NCI-H82 treated with DMSO at 0.1 percent for 48 hours (cell line): ENCODE measurements at regions not wholly inside any gene's neighbourhood (a gene's known extent, or its start where the extent isn't known, plus 50 kb on each side); places are given as distances from the start of the nearest gene placed in this dataset.

Source experiments
- DNase-seq: peaks from one replicate; lab custom pipeline; 2025; ENCODE audit not compliant: unreplicated experiment; lab: John Stamatoyannopoulos, UW

- DNase-seq: no peak
Observed at GRCh38 chr16:74183601-74184360, 112.8 kb upstream of the PSMD7 start.

- no peak for DNase-seq
Observed at GRCh38 chr16:74169687-74170376, 126.8 kb upstream of the PSMD7 start.

GRCh38 chr16:74169066-74169465 lies 127.5 kb upstream of the PSMD7 start:
- no peak for DNase-seq

- DNase-seq: no peak
Observed at GRCh38 chr16:74168445-74168844, 128.2 kb upstream of the PSMD7 start.

- no peak for DNase-seq
Observed at GRCh38 chr16:74166456-74166855, 130.2 kb upstream of the PSMD7 start.

- no peak for DNase-seq
Observed at GRCh38 chr16:74165566-74166080, 131.0 kb upstream of the PSMD7 start.

- DNase-seq: no peak
Observed at GRCh38 chr16:74160759-74161158, 135.9 kb upstream of the PSMD7 start.

- DNase-seq: no peak
Observed at GRCh38 chr16:74153773-74154172, 142.8 kb upstream of the PSMD7 start.

GRCh38 chr16:74146643-74147042 lies 150.0 kb upstream of the PSMD7 start:
- no peak for DNase-seq

GRCh38 chr16:74143171-74143570 lies 153.4 kb upstream of the PSMD7 start:
- no peak for DNase-seq

GRCh38 chr16:74141015-74141414 lies 155.6 kb upstream of the PSMD7 start:
- DNase-seq: no peak

- no peak for DNase-seq
Observed at GRCh38 chr16:74140557-74140956, 156.1 kb upstream of the PSMD7 start.

GRCh38 chr16:74123826-74124225 lies 172.8 kb upstream of the PSMD7 start:
- DNase-seq: no peak

GRCh38 chr16:74123195-74123594 lies 173.4 kb upstream of the PSMD7 start:
- no peak for DNase-seq

GRCh38 chr16:74117798-74118197 lies 178.8 kb upstream of the PSMD7 start:
- no peak for DNase-seq

GRCh38 chr16:74113545-74113944 lies 183.1 kb upstream of the PSMD7 start:
- no peak for DNase-seq

- no peak for DNase-seq
Observed at GRCh38 chr16:74111456-74111982, 185.1 kb upstream of the PSMD7 start.

- peak; percentile 63 for DNase-seq
Observed at GRCh38 chr16:74107795-74108610, 188.6 kb upstream of the PSMD7 start.

- no peak for DNase-seq
Observed at GRCh38 chr16:74104022-74104421, 192.6 kb upstream of the PSMD7 start.

- no peak for DNase-seq
Observed at GRCh38 chr16:74101379-74102137, 195.1 kb upstream of the PSMD7 start.
